RKO (cell line): ENCODE measurements at regions not wholly inside any gene's neighbourhood (a gene's known extent, or its start where the extent isn't known, plus 50 kb on each side); places are given as distances from the start of the nearest gene placed in this dataset.
A peak's percentile ranks its signal among the peaks of the same experiment; 100 is the strongest.

ENCODE experiments used
- DNase-seq: peaks from one replicate; pipeline ENCODE4 v3.0.0-alpha.2; 2016; ENCODE audit warnings: low spot score

DNA sequence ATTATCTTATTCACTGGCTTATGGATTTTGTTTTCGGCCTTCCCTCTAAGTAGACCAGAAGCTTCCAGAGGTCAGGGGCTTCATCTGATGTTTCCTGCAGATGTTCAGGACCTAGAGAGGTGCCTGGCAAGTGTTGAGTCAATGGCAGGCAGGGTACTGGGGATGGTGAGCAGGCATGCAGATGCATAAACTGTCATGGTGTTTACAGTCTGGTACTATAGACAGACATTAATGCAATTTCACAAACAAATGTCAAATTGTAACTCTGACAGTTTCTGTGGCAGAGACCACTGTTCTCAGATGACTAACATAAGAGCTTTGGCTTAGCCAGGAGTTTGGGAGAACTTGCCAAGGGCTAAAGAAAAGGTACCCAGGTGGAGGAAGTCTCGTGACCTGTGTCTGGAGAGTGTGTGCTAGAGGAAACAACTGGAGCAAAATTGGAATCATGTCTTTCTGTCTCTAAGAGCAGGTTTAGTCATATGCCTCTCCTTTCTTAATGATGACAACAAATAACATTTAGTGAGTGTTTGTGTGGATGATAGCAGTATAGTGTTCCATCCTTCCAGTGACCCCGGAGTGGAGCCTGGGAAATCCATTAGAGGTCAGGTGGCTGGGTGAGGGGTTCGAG lies 53.7 kb upstream of the TRAK1 start:
- DNase-seq, result no peak

DNA sequence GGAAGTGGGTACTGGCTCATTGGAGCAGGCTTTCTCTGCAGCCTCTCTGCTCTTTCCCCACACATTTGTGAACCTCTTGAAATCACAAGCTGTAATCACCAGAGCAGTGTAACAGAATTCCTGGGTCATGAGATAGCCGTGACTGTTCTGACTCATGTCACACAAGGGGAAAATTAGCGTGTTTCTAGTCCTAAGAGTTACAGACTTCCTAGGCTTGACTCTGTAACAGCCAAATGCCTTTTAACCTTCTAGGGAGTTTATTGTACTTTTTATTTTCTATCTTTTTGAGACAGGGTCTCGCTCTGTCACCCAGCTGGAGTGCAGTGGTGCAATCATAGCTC lies 54.7 kb upstream of the TRAK1 start:
- peak; percentile 85 for DNase-seq

DNA sequence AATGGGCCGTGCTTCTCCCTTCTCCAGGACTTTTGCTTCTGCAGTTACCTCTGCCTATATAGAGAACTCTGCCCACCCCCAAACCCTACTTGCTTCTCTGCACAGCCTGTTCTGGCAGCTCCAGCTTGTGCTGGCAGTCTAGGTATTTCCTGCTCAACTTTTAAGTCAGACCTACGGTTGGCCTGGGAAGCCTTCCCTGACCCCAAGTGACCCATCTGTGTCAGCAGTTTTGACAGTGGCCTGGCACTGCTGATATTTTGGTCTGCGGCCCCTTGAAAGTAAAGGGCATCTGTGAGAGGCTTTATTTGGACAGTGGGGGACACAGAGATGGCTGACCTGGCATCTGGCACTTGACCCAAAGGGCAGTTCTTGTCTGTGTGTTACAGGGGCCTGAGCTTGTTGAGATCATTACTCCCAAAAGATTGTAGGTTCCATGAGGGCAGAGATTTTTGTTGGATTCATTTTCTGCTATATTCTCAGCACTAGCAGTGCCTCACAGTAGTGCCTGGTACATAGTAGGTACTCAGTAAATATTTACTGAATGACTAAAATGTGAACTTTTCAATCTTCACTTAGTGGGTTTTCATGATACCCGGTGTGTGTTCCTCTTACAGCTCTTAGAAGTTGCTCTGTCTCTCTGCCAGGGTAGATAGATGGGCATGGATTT lies 55.2 kb upstream of the TRAK1 start:
- no peak for DNase-seq

DNA sequence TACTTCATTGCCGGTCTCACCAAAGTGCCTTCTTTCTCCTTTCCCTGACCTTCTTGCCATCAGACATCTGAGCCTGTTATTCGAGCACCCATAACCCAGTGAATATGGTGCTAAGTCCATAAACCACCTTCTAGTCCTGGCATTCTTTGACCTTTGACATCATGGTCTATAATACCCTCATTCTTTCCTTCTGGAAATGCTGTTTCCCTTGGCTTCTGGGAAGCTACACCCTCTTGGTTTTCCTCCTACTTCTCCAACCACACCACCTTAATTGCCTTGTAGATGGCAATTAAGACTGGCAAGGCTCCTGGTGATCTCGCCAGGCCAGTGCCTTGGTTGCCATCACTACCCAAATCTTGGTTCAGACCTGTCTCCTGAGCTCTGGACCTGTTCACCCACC lies 56.1 kb upstream of the TRAK1 start:
- DNase-seq, result no peak

DNA sequence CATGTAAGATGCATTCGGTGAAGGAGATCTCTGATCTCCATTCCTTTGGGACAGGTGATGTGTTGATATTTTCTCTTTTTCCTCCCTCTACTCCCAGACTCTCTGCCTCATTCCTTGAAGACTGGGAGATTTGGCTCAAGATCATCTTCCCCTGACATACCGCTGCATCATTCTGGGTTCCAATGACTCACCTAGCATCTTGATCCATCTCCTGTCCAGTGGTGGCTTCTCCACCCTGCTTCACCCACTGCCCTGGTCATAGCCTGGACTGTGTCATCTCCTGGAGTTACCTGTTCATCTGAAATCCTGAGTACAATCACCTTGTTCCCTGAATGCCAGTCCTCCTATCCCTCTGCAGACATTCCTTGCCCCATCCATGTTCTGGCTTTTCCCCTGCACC lies 57.4 kb upstream of the TRAK1 start:
- no peak for DNase-seq

DNA sequence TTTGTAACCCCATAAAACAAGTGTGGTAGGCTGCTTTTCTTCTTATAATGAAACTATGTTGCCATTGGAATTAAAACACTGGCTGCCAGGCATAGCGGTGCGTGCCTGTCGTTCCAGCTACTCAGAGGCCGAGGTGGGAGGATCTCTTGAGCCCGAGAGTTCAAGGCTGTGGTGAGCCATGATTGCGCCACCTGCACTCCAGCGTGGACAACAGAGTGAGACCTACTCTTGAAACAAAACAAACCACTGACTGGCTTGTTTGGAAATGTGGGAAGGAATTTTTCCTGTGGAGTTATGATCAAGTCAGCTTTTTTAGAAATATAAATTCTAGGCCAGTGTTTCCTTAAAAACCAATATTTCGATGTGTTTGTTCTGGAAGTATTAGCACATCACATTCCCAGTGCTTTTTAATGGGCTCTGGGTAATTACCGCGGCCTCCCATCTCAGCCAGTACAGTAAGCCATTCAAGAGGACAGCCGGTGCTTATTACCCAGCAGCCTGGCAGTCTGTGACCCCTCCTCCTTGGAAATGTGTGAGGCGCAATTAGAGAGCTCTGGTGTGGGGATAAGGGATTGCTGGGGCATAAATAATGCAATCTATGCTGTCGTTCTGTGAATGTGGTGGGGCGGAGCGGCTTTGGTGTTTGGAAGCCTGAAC lies 58.3 kb upstream of the TRAK1 start:
- DNase-seq, result no peak

DNA sequence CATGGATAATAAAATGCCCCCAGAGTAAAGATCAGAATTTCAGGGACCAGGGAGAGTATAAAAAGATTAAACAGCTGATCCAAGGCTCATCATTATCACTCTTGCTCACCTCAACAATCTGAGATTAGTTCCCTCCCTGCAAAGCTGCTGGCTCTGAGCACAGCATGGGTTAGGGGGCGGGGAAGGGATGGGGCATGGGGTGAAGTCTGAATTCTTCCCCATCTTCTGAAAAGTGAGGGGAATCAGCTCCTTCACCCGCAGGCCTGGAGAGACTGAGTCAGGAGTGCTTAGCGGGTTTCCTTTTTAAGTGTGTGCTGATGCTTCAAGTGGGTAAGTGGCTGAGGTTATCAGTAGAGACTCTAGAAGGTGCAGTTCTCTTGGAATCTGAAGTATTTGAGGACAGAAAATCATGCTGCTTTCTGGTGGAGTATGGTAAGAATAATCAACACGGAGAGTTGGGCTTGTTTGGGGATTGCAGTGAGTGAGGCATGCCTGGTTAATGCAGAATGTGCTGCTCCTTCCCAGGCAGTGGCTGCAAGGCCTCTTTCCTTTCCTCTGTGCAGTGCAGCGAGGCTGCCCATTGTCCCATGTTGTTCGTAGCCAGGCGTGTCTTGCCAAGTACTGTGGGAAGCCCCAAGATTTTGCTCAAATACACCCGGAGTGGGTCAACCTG lies 59.2 kb upstream of the TRAK1 start:
- no peak for DNase-seq

DNA sequence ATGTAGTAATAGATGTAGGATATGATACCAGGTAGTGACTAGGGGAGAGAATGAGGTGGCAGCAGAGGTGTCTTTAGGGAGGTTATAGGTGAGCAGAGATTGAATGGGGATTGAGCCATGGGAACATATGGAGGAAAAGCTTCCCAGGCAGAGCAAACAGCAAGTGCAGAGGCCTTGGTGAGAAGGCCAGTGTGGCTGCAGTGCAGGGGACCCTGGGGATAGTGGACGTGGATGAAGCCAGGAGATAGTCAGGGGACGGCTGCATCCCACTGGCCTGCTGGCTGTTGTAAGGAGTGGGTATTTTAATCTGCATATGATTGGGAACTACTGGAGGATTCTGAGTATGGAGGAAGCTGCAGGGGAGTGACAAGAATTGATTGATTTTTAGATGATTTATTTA lies 62.7 kb upstream of the TRAK1 start:
- DNase-seq, result no peak

DNA sequence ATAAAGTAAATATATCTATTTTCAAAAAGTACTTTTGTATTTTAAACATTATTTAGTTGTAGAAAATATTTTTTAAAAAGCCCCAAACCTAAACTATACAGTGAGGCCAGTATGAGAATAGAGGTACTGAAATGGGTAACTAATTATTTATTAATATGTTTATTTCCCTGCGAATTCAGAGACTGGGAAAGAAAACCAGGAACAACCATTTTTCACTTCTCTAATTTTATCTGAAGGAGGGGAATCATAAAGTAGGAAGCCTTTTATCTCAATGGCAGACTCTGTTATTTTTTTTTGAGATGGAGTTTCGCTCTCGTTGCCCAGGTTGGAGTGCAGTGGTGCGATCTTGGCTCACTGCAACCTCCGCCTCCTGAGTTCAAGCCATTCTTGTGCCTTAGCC lies 63.6 kb upstream of the TRAK1 start:
- no peak for DNase-seq

DNA sequence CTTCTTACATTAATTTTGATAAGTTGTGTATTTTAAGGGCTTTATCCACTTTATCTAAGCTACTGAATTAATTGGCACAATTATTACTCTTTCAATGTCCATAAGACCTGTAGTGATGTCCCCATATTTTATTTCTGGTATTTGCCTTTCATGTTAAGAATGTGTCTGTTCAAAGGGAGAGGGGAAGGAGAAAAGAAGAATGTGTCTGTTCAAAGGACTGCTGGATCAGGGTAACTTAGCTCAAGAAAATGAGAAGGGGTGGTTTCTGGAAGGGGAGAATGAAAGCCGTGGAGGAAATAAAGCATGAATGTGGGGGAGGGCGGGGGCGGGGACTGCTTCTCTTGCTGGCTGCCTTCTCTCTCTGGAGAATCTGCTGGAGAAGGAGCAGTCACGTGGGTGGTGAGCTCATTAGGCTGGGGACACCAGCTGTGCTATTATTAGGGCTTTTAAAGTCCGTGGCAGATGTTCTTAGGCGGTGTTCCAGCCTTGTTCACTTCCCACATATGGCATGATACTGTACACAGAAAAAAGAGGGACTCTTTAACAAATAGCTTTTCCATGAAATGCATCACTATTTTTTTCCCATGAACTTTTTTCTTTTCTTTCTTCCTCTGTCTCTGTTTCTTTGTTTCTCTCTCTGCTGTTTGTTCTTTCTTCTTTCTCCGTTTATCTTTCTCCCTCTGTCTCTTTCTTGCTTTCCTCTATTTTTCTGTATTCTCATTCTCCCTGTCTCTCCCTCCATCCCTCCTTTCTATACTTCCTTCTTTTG lies 63.7 kb upstream of the ULK4 start:
- DNase-seq, result peak; percentile 59

DNA sequence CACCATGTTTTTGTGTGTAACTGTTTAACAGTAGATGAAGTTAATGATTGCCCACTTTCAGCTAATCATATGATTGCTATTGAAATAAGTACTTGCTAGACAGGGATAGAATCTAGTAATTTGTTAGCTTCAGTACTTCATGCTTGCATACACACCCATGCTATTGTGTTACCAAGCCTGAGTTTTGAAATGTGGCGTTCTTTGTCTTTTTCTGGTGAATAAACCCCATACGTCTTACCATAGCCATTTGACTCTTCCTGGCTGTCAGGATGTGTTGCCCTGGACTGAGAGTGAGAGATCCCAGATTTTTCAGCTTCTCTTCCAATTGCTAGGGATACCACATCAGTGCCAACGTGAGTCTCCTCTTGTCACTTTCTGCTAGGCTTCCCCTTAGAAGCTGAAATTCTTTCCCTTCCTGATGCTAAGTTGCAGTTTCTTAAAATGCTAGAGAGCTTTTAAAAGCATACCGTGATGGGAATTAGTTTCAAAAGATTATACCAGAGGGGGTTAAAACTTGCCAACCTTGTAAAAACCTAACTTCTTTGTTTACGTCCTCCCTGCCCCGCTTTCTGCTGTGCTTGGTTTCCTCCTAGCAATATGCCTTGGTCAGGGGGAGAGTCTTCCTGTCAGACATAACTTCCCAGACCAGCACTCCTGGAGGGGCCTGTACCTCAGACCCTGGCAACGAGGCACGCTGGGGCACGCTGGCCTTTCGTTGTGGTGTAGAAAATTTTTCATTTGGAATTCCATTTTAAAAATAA lies 62.9 kb upstream of the ULK4 start:
- no peak for DNase-seq

DNA sequence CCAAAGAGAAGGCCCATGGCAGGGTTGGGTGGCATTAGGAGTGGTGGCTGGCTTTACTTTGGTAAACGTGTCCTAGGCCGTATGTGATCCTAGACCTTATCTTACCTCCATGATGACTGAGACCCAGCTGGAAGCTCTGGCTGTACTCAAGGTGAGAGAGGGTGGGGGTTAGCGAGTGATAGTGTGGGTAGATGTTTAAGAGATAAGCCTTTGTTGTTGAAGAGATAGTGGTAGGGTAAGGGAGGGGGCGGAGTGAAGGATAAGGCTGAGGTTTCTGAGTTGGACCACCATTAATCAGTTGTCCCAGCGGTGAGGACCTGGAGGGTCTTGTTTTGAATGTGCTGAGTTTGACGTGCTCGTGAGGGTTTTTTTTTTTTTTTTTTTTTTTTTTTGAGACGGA lies 61.5 kb upstream of the ULK4 start:
- DNase-seq, result no peak

DNA sequence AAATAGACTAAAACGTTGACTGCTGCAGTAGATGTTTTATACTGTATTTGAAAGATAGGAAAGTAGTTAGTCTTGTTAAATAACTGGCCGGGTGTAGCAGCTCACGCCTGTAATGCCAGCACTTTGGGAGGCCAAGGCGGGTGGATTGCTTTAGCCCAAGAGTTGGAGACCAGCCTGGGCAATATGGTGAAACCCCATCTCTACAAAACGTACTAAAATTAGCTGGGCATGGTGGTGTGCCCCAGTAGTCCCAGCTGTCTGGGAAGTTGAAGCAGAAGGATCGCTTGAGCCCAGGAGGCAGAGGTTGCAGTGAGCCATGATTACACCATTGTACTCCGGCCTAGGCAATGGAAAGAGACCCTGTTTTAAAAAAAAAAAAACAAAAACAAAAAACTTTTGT lies 60.5 kb upstream of the ULK4 start:
- DNase-seq, result no peak

DNA sequence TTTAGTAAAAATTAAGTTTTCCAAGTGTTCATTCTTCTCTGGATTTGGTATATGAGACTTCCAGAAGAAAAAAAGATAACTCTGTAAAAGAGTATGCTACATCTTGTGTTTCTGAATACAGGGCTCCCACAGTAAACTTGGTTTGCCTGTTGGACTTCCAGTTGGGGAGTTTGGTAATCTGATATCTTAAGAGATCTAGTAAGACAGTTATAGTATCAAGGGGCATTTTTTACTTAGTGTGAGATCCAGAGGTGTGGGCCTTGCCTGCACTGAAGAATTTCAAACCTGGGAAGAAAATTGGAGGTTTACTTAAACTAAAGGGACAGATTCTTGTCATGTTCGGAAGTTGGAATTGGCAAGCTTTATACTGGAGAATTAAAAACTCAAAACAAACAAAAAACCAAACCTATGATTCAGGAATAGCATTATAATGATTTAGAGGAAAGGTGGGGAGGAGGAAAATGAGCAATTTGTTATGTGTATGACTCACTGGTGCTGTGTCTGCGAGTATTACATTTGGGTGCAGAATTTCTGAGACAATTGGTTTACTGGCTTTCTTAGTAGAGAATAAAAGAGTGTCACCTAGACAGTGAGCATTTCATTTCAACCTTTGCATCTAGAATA lies 58.9 kb upstream of the ULK4 start:
- DNase-seq, result peak; percentile 81

DNA sequence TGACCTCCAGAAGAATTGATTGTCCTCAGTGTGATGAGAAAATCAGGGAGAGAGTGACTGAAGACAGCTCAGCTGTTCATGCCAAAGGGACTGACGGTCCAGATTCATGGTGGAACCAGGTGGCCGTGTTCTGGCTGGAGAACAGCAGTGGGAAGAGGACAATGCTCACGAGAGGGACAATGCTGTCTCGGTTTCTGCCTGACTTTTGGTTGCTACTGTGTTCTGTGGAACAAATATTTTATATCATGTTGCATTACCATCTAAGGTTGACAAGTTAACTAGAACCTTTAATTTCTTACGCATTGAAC lies 58.0 kb upstream of the ULK4 start:
- DNase-seq, result no peak

DNA sequence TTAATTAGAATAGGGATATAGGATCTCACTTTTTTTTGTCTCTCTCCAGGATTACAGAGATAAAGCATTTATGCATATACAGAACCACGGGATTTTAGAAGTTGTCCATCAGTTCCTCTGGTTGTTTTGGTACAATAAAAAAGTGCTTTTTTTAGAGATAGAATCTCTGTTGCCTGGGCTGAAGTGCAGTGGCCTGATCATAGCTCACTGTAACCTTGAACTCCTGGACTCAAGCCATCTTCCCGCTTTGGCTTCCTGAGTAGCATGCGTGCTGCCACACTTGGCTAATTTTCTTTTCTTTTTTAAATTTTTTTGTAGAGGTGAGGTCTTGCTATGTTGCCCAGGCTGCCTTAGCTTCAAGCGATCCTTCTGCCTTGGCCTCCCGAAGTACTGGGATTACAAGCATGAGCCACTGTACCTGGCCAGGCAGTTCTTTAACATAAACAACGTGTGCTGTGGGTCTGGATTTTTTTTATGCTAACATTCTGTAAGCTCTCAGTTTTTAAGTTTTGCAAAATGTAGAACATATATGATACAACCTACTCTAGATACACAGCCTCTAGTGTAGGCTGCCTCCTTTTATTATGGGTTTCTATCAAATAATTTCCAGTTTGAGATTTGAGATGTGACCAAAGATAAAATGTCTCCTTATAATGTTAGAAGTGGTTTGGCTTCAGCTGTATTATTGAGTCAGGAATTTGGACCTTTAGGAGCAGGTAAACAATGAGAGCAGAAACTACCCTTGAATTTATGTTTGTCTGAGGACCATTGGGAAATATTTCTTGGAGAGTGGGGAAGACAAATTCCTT lies 57.4 kb upstream of the ULK4 start:
- no peak for DNase-seq

DNA sequence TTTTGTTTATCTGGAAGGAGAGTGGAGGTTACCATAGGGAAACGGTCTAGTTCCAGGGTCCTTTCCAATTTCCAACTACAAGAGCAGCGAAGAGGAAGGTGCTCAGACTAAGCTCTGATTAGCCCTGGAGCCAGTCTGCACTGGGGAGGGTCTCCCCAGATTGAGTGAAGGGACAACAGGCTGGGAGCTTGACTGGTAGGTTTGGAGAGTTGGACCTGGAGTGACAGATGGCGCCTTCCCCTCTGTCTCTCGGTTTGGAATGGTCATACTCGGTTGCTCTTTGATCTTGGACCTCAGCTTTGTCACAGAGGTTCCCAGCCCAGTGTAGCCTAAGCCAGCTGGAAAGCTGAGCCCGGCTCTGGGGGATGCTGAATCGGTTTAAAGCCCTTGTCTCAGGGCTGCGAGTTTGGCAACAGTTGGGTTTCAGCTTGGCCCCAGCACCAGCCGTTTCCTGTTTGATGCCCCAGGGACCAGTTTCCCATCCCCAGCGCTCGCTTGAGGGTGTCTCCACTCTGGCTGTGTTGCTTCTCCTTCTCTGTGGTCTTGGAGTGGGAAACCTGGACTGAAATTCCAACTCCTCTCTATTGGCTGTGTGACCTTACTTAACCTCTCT lies 53.1 kb upstream of the ULK4 start:
- DNase-seq, result no peak

DNA sequence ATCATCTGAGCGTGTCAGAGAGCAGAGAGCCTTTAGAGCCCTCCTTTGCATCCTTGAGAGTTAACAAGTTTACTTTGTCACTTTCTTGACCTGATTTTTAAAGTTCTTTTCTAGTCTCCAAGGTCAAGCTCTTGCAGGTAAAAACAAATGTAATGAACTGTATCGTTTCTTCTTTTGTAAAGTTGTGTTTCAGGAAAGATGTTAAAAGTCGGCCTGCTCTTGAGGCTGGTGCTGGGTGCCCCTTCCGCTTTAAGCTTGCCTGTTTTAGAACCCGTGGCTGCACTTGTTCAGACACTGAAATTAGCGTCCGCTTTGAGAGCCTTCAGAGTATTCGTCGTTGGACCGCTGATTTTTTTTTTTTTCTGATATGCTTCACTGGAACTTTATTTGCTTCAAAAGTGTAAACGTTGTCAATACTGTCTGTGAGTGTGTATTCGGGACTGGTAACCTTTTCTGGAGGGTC lies 52.6 kb upstream of the ULK4 start:
- DNase-seq, result peak; percentile 55

DNA sequence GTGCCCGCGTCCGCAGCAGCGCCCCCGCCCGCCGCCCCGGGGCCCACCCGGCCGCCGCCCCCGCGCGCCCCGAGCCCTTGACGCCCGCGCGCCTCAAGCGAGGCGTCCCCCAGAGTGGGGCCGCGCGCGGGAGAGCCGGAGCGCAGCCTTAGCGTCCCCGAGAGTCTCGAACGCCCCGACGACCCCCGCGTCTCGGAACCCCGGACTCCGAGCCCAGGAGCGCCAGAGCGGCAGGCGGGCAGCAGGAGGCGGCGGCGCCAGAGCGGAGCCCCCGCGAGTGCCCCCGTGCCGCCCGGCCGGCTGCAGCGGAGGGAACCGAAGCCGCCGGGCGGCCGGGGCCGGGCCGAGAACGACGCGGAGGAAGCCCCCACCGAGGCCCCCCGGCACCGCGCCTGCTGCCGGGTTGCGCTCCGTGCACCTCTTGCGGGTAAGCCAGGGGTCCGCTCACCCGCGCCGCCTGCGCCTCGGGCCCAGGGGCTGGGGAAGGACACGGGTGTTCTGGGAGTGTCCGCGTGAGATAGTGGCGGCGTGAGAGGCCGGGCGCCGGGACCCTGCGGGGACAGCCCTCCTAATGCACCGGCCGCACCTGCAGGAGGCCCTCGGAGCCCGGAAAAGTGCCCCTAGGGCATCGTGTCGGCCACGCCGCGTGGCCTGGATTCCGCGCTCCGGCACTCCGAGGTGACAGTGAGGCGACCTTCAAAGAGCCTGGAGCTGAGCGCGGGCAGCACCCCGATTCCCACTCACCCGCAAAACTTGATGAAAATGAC lies 52.0 kb upstream of the ULK4 start:
- peak; percentile 41 for DNase-seq
